Stimulated activated CD4-positive, alpha-beta T cell treated with anti-CD3 and anti-CD28 coated beads, Interleukin-15, amount 100 ng/mL, for 1 hour (primary cell): ENCODE measurements at regions not wholly inside any gene's neighbourhood (a gene's known extent, or its start where the extent isn't known, plus 50 kb on each side); places are given as distances from the start of the nearest gene placed in this dataset.

Source experiments
- DNase-seq, 2 donors: peaks; one replicate each; pipeline ENCODE4 v3.0.0-alpha.2; 2020; ENCODE audit warnings: low read depth in 1 of 2, low spot score in 1 of 2

DNA sequence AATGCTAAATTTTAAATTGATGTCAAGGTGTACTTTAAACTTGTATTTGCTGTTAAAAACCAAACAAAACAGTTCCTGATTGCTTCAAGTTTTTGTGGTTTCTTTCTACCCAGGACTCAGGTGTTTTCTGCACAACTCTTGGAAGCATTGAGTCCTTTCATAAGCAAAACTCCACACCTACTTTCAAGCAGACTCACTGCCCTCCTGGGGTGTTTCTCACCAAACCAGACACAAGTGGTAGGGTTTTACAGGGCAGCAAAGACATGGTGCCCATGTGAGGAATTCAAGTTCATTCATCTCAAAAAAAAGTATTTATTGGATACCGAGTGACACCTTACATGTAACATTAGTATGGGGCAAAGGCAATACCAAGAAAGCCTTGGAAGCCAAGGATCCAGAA, 146.7 kb upstream of the BNIP2 start:
- no peak for DNase-seq

DNA sequence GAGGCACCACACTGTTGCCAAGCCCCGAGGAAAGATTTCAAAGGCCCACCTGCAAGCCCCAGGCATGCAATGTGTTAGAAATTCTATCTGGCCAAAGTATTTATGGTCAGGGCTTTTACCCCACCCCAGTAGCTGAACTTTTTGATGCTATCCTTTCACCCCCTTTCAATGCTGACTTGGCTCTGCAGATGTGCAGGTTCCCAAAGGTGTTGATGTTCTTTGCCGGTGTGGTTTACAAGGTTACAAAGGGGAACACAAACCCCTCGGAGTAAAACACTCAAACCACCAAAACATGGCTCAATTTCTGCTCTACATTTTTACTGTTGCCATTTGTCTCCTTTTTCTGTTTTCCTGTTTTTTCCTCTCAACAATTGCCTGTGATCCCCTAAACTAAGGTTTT, 145.4 kb upstream of the BNIP2 start:
- no peak for DNase-seq

GRCh38 chr15:59833366-59833765, 144.2 kb upstream of the BNIP2 start:
- DNase-seq, result no peak

GRCh38 chr15:59830873-59831272, 141.8 kb upstream of the BNIP2 start:
- no peak for DNase-seq

- no peak for DNase-seq
Measured at GRCh38 chr15:59830098-59830497, 141.0 kb upstream of the BNIP2 start.

DNA sequence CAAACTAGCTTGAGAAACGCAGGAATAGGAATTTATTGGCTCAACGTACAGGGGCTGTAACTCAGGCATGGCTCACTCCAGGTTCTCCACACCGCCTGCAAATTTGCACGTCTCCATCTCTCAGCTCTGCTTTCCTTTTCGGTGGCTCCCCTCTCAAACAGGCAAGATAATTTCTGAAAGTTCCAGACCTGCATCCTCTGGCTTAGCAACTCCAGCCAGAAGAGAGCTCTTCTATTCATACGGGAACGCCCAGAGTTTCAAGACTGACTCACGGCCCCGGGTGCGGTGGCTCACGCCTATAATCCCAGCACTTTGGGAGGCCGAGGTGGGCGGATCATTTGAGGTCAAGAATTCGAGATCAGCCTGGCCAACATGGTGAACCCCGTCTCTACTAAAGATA, 139.7 kb upstream of the BNIP2 start:
- no peak for DNase-seq

DNA sequence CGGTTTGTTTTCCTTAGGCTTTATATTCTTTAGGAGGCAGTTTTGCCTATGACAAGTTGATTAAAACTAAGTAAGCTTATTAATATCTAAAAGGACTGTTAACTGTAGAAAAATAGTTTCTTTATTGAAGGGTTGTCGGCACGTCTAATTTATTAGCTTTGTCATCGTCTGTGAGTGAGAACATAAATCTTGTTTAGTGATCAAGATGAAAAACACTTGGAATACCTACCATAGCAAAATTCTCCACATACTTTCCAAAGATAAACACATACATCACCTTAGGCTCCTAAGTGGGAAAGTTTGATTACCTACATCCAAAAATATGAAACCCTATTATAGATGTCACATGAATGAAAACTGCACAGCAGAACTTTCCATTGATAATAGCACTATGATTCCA, 139.1 kb upstream of the BNIP2 start:
- no peak for DNase-seq

DNA sequence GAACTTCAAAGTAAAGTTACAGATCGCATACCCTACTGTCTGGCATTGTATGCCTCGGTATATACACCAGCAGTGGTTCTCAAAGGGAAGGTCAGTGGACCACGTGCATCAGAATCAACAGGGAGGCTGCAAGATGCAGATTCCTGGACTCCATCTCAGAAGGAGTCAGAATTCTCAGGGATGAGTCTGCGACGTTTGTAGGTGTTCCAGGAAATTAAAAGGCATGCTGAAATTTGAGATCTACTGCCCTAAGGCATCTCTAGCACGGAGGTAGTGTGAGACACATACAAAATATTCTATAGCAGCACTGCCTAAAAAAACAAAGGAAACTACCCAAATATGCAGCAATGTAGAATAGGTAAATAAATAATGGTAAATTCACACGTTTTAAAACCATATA, 136.8 kb upstream of the BNIP2 start:
- DNase-seq, result no peak

GRCh38 chr15:59821286-59821685, 132.2 kb upstream of the BNIP2 start:
- no peak for DNase-seq

GRCh38 chr15:59819092-59819491, 130.0 kb upstream of the BNIP2 start:
- DNase-seq, result no peak

DNA sequence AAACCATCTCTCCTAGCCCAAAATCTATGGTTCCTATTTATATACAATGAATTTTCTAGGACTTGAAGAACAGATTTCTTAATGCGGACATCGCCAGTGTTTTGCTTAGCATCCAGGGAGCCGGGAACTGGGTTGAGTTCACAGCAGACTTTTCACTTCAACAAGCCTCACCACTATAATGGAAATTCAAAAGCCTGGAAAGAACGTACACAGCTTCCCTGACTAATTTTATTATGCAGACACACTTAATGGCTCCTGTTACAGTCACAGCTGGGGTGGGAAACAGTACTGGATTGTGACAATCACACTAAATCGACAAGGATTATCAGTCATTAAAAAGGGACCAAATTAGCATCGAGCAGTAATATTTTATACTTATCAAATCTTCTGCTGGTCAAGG, 129.2 kb upstream of the BNIP2 start:
- DNase-seq, result no peak

DNA sequence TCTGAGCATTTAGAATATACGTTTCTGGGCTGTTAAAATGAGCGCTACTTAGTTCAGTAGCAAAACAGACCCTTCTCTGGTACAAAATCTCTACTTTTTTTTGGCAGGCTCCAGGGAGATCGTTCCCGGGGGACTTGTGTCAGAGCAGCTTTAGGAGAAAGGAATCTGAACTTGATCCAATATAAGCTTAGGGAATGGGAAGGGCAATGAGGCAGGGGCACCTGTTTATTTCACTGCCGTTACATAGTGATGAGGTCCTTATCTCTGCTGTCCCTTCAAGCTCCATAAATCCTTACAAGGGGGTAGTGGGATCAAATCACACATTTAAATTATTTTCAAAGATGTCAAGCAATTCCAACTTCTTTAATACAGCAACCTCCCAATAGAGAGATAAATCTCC, 128.7 kb upstream of the BNIP2 start:
- no peak for DNase-seq

GRCh38 chr15:59817053-59817452, 127.9 kb upstream of the BNIP2 start:
- no peak for DNase-seq

DNA sequence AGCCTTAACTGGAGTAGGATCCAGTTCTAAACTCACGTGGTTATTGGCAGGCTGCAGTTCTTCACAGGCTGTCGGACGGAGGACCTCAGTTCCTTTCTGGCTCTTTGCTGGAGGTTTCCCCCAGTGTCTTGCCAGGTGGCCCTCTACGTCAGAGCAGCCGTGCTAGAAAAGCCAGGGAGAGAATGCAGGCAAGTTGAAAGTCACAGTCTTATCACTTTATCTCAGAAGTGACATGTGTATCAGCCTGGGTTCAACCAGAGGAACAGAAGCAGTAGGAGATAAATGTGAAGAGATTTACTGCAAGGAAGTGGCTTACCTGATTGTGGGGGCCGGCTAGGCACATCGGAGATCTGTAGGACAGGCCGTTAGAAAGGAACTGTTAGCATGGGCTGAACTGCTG, 125.3 kb upstream of the BNIP2 start:
- DNase-seq, result no peak

DNA sequence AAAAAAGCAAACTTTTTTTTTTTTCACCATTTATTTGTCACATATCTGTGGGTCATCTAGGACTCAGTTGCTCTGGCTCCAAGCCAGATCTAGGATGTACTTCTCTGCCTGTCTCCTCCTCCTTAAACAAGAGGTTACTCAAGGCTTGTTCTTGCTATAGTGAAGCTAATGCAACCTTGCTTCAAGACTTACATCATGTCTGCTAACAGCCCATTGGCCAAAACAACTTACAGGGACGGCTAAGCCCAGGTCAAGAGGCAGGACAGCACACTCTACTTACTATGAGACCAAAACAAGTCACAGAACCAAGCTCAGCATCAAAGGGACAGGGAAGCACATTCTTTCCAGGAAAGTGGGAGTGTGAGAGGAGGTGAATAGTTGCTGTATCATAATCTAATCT, 123.8 kb upstream of the BNIP2 start:
- DNase-seq, result no peak

DNA sequence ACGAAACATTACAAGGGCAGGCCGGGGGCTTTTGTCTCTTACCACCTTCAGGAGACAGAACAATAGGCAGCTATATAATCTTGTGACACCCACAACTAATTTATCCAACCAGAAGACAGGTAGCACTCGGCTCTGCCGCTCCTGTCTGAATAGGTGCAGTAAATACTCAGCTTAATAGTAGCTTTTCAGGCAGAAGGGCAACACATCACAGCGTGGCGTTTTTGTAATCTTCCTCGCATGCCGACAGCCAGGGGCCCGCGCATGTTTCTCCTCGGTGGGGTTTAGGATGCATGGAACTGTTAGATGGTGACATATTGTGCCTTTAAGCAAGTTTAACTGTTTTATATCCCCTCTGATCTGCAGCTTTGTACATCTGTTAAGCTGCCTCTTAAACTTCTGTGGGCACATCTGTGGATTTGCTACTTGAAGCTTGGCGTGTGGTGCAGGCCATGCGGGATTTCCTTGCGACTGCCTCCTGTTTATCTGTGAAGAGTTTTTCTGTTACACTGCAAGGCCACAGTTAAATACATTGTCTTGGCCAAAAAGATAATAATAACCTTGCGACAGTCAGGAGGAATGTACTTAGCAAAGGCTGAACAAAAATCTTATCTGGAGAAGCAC, 123.2 kb upstream of the BNIP2 start:
- no peak for DNase-seq

GRCh38 chr15:59803293-59803966, 114.3 kb upstream of the BNIP2 start:
- DNase-seq, result peak; percentile 28 to 49

- DNase-seq, result no peak
Measured at GRCh38 chr15:59801649-59802048, 112.5 kb upstream of the BNIP2 start.

- no peak for DNase-seq
Measured at GRCh38 chr15:59798605-59798917, 109.4 kb upstream of the BNIP2 start.

DNA sequence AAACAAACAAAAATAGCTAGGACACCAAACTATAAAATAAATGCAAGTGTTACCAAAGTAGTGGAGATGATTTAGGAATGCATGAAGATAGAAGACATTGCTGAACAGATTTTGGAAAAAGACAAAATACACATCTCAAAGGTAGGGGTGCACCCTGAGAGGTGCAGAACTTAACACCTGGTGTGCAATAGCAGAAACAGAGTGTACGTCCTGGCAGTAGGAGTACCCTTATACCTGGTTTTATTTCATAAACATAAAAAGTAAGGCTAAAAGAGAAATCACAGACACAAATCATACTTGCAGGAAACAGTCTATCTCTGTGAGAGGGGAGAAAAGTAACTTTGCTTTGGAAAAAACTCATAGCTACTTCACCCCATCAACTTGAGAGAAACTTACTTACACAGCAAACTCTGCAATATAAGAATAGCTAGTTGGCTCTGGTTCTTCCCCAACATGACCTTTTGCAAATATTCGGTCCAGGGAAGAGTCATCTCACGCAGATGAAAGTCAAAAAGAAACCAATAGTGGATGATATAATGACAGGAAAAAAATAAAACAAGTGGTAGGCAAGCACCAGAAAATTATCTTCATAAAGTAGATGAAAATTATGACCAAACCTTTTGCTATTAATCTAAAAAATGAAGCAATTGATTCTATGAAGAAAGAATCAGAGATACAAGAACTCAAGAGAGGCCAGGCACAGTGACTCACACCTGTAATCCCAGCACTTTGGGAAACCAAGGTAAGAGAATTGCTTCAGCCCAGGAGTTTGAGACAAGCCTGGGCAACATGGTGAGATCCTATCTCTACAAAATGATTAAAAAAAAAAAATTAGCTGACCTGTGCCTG, 108.9 kb upstream of the BNIP2 start:
- DNase-seq, result no peak

- DNase-seq, result no peak
Measured at GRCh38 chr15:59794229-59794886, 105.2 kb upstream of the BNIP2 start.

- no peak for DNase-seq
Measured at GRCh38 chr15:59792359-59792758, 103.2 kb upstream of the BNIP2 start.
